GM20431 (cell line): ENCODE measurements at regions not wholly inside any gene's neighbourhood (a gene's known extent, or its start where the extent isn't known, plus 50 kb on each side); places are given as distances from the start of the nearest gene placed in this dataset.

Source experiments
- in situ Hi-C: fragments of 300-500 bp; cut with MseI, MboI; formaldehyde crosslinking; loops from one replicate; pipeline ENCODE4 v1.15.0; 2020; ENCODE audit warnings: low sequenced_read_pairs; ENCODE audit not compliant: unreplicated experiment

GRCh38 chr13:64274481-64275217 is 2859.0 kb upstream of the PCDH20 start:
- in situ Hi-C loops: no loop called here

GRCh38 chr13:64273780-64274179 is 2858.1 kb upstream of the PCDH20 start:
- in situ Hi-C loops: no loop called here

- in situ Hi-C loops: no loop called here
Observed at GRCh38 chr13:64272681-64273080, 2857.0 kb upstream of the PCDH20 start.

- in situ Hi-C loops: no loop called here
Observed at GRCh38 chr13:64266024-64266423, 2850.4 kb upstream of the PCDH20 start.

GRCh38 chr13:64263285-64263684 is 2847.6 kb upstream of the PCDH20 start:
- in situ Hi-C loops: no loop called here

- in situ Hi-C loops: no loop called here
Observed at GRCh38 chr13:64256751-64257150, 2841.1 kb upstream of the PCDH20 start.

GRCh38 chr13:64255988-64256387 is 2840.3 kb upstream of the PCDH20 start:
- in situ Hi-C loops: no loop called here

- in situ Hi-C loops: no loop called here
Observed at GRCh38 chr13:64248371-64249065, 2832.9 kb upstream of the PCDH20 start.

GRCh38 chr13:64239372-64239771 is 2823.7 kb upstream of the PCDH20 start:
- in situ Hi-C loops: no loop called here

GRCh38 chr13:64234255-64234654 is 2818.6 kb upstream of the PCDH20 start:
- in situ Hi-C loops: no loop called here

- in situ Hi-C loops: no loop called here
Observed at GRCh38 chr13:64223016-64223415, 2807.4 kb upstream of the PCDH20 start.

- in situ Hi-C loops: no loop called here
Observed at GRCh38 chr13:64206430-64207225, 2791.0 kb upstream of the PCDH20 start.

GRCh38 chr13:64202517-64202916 is 2786.9 kb upstream of the PCDH20 start:
- in situ Hi-C loops: no loop called here

- in situ Hi-C loops: no loop called here
Observed at GRCh38 chr13:64197232-64197631, 2781.6 kb upstream of the PCDH20 start.

GRCh38 chr13:64186503-64187250 is 2771.0 kb upstream of the PCDH20 start:
- in situ Hi-C loops: no loop called here

GRCh38 chr13:64186071-64186470 is 2770.4 kb upstream of the PCDH20 start:
- in situ Hi-C loops: no loop called here

GRCh38 chr13:64180756-64181155 is 2765.1 kb upstream of the PCDH20 start:
- in situ Hi-C loops: no loop called here

- in situ Hi-C loops: no loop called here
Observed at GRCh38 chr13:64165826-64166225, 2750.2 kb upstream of the PCDH20 start.

- in situ Hi-C loops: no loop called here
Observed at GRCh38 chr13:64164435-64164834, 2748.8 kb upstream of the PCDH20 start.

GRCh38 chr13:64160479-64160878 is 2744.8 kb upstream of the PCDH20 start:
- in situ Hi-C loops: no loop called here
